K562 (cell line): ENCODE measurements at regions not wholly inside any gene's neighbourhood (a gene's known extent, or its start where the extent isn't known, plus 50 kb on each side); places are given as distances from the start of the nearest gene placed in this dataset.

Experiments
- ZNF766 ChIP-seq: fragments of 200-800 bp; sonication (Bioruptor generic); conservative IDR thresholded peaks from 2 replicates; pipeline ENCODE4 v1.6.1; 2016; ENCODE audit warnings: missing genetic modification characterization, missing compliant biosample characterization
- ZSCAN29 ChIP-seq: fragments of 450-650 bp; IDR thresholded peaks from 2 replicates; pipeline ENCODE4 v1.6.1; 2017
- TF ChIP-seq, protein P1 (sequence below): IDR thresholded peaks from 2 replicates; pipeline ENCODE4 v1.6.1; 2011; ENCODE audit not compliant: insufficient read length; ENCODE audit errors: extremely low read depth

DNA sequence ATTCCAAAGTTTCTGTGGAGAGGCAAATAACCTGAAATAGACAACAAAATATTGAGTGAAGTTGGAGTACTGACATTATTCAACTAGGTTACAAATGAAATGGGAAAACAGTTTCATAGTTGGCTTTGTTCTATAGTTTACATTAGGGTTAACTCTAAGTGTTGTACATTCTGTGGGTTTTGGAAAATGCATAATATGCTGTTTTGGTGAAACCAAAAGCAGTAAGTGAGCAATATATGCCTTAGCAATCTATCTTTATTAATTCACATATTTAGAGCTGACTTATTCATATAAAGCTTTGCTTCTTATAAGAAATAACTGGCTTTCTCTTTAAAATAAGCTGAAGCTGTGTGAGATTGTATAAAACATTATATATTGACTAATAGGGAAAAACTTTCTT lies 157.5 kb upstream of the AHI1 start:
- TF ChIP-seq ZSCAN29 (no peak), ZNF766 (CRISPR knock-in tag) (no peak)
- TF ChIP-seq, protein P1, sequence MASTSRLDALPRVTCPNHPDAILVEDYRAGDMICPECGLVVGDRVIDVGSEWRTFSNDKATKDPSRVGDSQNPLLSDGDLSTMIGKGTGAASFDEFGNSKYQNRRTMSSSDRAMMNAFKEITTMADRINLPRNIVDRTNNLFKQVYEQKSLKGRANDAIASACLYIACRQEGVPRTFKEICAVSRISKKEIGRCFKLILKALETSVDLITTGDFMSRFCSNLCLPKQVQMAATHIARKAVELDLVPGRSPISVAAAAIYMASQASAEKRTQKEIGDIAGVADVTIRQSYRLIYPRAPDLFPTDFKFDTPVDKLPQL: no peak
